Progenitor cell of endocrine pancreas (in vitro differentiated cells): ENCODE measurements at regions not wholly inside any gene's neighbourhood (a gene's known extent, or its start where the extent isn't known, plus 50 kb on each side); places are given as distances from the start of the nearest gene placed in this dataset.

Experiments used
- DNase-seq: peaks from one replicate; pipeline ENCODE4 v3.0.0; 2021; ENCODE audit warnings: low spot score; ENCODE audit not compliant: unreplicated experiment
- H3K27ac Mint-ChIP-seq: 2 replicates; pipeline ENCODE4 v1.8.0; 2021; ENCODE audit warnings: mild to moderate bottlenecking, moderate library complexity, mixed read lengths
- H3K27me3 Mint-ChIP-seq: 2 replicates; pipeline ENCODE4 v1.8.0; 2021; ENCODE audit warnings: mixed read lengths
- H3K36me3 Mint-ChIP-seq: 2 replicates; pipeline ENCODE4 v1.8.0; 2022; ENCODE audit warnings: mixed read lengths; ENCODE audit not compliant: insufficient read depth
- H3K4me1 Mint-ChIP-seq: 2 replicates; pipeline ENCODE4 v1.8.0; 2021; ENCODE audit warnings: low read depth, mixed read lengths
- H3K4me3 Mint-ChIP-seq: 2 replicates; pipeline ENCODE4 v1.8.0; 2021; ENCODE audit warnings: low read depth, mild to moderate bottlenecking, moderate library complexity, mixed read lengths
- H3K9me3 Mint-ChIP-seq: 2 replicates; pipeline ENCODE4 v1.8.0; 2021; ENCODE audit warnings: low read depth, mixed read lengths
- CTCF ChIP-seq: fragments of 200-600 bp; sonication (generic); IDR thresholded peaks from one replicate; pipeline ENCODE4 v1.5.0; 2021; ENCODE audit warnings: antibody characterized with exemption, mild to moderate bottlenecking; ENCODE audit not compliant: unreplicated experiment

DNA sequence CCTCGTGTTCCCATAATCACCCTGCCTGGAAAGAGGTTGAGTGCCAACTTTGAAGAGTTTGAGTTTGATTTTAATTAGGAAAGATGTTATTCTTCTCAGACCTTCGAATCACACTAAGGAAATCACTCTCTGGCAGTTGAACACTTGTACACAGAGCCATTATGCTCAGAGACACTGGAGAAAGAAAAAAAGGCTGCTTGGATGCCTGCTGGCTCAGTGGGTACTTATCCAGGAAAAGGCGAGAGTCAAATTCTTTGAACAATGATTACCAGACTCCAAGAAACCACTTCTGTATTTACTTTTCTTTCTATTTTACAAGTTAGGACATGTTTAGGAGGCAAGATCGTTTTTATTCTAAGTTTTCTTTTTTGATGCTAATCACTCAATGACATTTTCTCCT is 438.5 kb upstream of the FAT3 start:
- Mint-ChIP-seq H3K4me3 (no peak overlapping the region), H3K36me3 (peaks cover 4% of the 10 kb centered on the region), H3K9me3 (peaks cover 18% of the 10 kb centered on the region), H3K27ac (no peak overlapping the region), H3K4me1 (no peaks in the 10 kb centered on the region), H3K27me3 (no peaks in the 10 kb centered on the region)
- TF ChIP-seq CTCF, result no peak
- DNase-seq, result no peak

- Mint-ChIP-seq H3K27ac (no peak overlapping the region), H3K4me1 (no peaks in the 10 kb centered on the region), H3K9me3 (peaks cover 19% of the 10 kb centered on the region), H3K4me3 (no peak overlapping the region), H3K36me3 (peaks cover 4% of the 10 kb centered on the region), H3K27me3 (no peaks in the 10 kb centered on the region)
- TF ChIP-seq CTCF, result no peak
- no peak for DNase-seq
Observed at GRCh38 chr11:91783173-91783572, 441.4 kb upstream of the FAT3 start.

GRCh38 chr11:91778758-91779157 is 445.9 kb upstream of the FAT3 start:
- Mint-ChIP-seq H3K27ac (no peak overlapping the region), H3K4me3 (no peak overlapping the region), H3K9me3 (peaks cover 18% of the 10 kb centered on the region), H3K27me3 (no peaks in the 10 kb centered on the region), H3K4me1 (no peaks in the 10 kb centered on the region), H3K36me3 (peaks cover 4% of the 10 kb centered on the region)
- no peak for DNase-seq
- no peak for TF ChIP-seq CTCF

DNA sequence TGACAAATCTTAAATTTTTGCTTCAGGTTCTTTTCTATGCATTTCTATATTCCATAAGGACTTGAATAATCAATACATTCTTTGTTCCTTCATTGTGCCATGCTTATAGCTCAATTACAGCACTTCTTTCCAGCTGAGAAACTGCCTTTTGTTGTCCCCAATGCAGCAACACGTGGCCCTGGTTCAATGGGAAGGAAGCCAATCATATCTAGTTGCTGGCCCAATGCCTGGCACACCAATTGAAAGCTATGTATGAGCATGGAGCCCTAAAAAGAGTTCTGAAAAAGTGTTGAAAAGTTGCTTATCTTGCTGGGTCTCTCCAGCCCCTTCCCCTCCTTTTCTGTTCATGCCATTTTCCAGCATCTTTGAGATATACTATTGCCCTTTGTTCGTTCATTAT is 448.0 kb upstream of the FAT3 start:
- Mint-ChIP-seq H3K36me3 (no peaks in the 10 kb centered on the region), H3K4me3 (no peak overlapping the region), H3K4me1 (peaks cover 8% of the 10 kb centered on the region)

DNA sequence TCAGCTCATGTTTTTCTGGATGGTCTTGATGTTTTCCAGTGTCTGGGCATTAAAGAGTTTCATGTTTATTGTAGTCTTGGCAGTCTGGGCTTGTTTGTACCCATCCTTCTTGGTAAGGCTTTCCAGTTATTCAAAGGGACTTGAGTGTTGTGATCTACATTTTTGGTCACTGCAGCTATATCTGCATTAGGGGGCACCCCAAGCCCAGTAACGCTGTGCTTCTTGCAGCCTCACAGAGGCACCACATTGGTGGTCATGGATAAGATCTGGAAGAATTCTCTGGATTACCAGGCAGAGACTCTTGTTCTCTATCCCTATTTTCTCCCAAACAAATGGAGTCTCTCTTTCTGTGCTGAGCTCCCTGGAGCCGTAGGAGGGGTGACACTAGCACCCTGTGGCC is 451.5 kb upstream of the FAT3 start:
- Mint-ChIP-seq H3K4me1 (peaks cover 14% of the 10 kb centered on the region), H3K9me3 (peaks cover 18% of the 10 kb centered on the region), H3K4me3 (no peak overlapping the region), H3K27ac (no peak overlapping the region), H3K27me3 (no peaks in the 10 kb centered on the region), H3K36me3 (no peaks in the 10 kb centered on the region)
- TF ChIP-seq CTCF, result peak; percentile 37
- DNase-seq, result no peak

More for the DNA sequence above, 448.0 kb upstream of the FAT3 start:
- TF ChIP-seq CTCF, result no peak
- Mint-ChIP-seq H3K27ac (no peak overlapping the region), H3K9me3 (peaks cover 13% of the 10 kb centered on the region), H3K27me3 (no peaks in the 10 kb centered on the region)
- DNase-seq, result no peak
